ENCODE measurements at regions not wholly inside any gene's neighbourhood (a gene's known extent, or its start where the extent isn't known, plus 50 kb on each side); places are given as distances from the start of the nearest gene placed in this dataset.
"Not testable (repeated sequence)": the region's sequence is repeated elsewhere in the genome, so short reads cannot be mapped to it uniquely, and the experiment has no call there.

GRCh38 chr21:6569587-6570392 lies 3951.6 kb upstream of the TPTE start:
- not testable (repeated sequence) for H3K36me3 Mint-ChIP-seq (ENCODE audit: low read depth); H3K4me3 Mint-ChIP-seq; H2AFZ ChIP-seq; H3K27ac Mint-ChIP-seq; H3K9me2 ChIP-seq (ENCODE audit: insufficient read depth); DNase-seq (ENCODE audit: low spot score); H3K4me2 ChIP-seq; H3K27me3 Mint-ChIP-seq (ENCODE audit: insufficient read depth, low read depth, poor library complexity); H3K36me3 ChIP-seq (ENCODE audit: insufficient read depth); H3K4me1 ChIP-seq (ENCODE audit: insufficient read depth); H3K27me3 ChIP-seq (ENCODE audit: insufficient read depth); H3K4me1 Mint-ChIP-seq; H3F3A ChIP-seq (replicated peaks; ENCODE audit: low read depth); H3K9me3 Mint-ChIP-seq; H3K79me2 ChIP-seq (replicated peaks; ENCODE audit: insufficient read depth); H3K27ac ChIP-seq (ENCODE audit: low read depth); H4K20me1 ChIP-seq (replicated peaks; ENCODE audit: insufficient read depth); H3K4me3 ChIP-seq
- peak; percentile 30 for ATAC-seq

DNA sequence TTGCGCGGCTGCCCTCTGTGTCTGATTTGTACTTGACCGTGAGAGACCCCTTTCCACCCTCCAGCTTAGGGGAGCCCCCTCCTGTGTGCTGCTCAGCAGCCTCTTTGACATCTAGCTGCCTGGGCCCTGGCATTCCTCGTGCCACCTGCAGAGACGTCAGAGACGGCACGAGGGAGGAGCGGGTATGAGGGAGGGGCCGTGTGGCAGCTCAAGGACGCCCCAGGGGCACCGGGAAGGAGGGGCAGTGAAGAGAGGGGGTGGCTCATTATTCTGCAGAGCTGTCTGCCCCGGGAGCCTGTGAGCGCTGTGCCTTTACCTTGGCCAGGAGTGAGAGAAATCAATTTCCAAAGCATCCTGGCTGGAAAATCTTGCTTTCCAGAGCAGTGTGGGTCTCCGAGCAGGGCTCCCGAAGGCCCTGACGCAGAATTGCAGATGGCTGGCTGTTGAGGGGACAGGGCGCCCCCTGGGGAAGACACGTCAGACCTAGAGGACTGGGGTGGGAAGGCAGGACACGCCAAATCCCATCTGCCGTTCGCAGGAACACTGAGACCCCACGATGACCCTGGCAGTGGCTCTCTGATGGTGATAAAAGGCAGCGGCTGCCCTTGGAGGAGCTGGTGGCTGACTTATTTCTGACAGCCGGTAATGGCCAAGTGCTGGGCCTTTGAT lies 3950.5 kb upstream of the TPTE start:
- ATAC-seq = peak; percentile 56

GRCh38 chr21:6573576-6573975 lies 3947.8 kb upstream of the TPTE start:
- not testable (repeated sequence) for H3K36me3 Mint-ChIP-seq (ENCODE audit: low read depth); H3K4me1 Mint-ChIP-seq; H2AFZ ChIP-seq; H3F3A ChIP-seq (replicated peaks; ENCODE audit: low read depth); H3K4me1 ChIP-seq (ENCODE audit: insufficient read depth); H3K4me3 ChIP-seq; H3K9me2 ChIP-seq (ENCODE audit: insufficient read depth); H3K27ac Mint-ChIP-seq; H3K27me3 Mint-ChIP-seq (ENCODE audit: insufficient read depth, low read depth, poor library complexity); H3K27me3 ChIP-seq (ENCODE audit: insufficient read depth); ATAC-seq; H4K20me1 ChIP-seq (replicated peaks; ENCODE audit: insufficient read depth); DNase-seq (ENCODE audit: low spot score); H3K27ac ChIP-seq (ENCODE audit: low read depth); H3K79me2 ChIP-seq (replicated peaks; ENCODE audit: insufficient read depth); H3K4me3 Mint-ChIP-seq; H3K36me3 ChIP-seq (ENCODE audit: insufficient read depth); H3K9me3 Mint-ChIP-seq; H3K4me2 ChIP-seq

More for the DNA sequence above, 3950.5 kb upstream of the TPTE start:
- DNase-seq (ENCODE audit: low spot score); H3K4me3 Mint-ChIP-seq; H4K20me1 ChIP-seq (replicated peaks; ENCODE audit: insufficient read depth); H3K9me3 Mint-ChIP-seq; H3K4me1 ChIP-seq (ENCODE audit: insufficient read depth); H3K27me3 Mint-ChIP-seq (ENCODE audit: insufficient read depth, low read depth, poor library complexity); H3K79me2 ChIP-seq (replicated peaks; ENCODE audit: insufficient read depth); H3K4me1 Mint-ChIP-seq; H3K36me3 Mint-ChIP-seq (ENCODE audit: low read depth); H3K27ac Mint-ChIP-seq; H2AFZ ChIP-seq; H3K9me2 ChIP-seq (ENCODE audit: insufficient read depth); H3K36me3 ChIP-seq (ENCODE audit: insufficient read depth); H3F3A ChIP-seq (replicated peaks; ENCODE audit: low read depth); H3K27ac ChIP-seq (ENCODE audit: low read depth); H3K27me3 ChIP-seq (ENCODE audit: insufficient read depth); H3K4me2 ChIP-seq; H3K4me3 ChIP-seq: not testable (repeated sequence)

GRCh38 chr21:6579801-6580200 lies 3941.6 kb upstream of the TPTE start:
- not testable (repeated sequence) for H2AFZ ChIP-seq; H3K4me1 ChIP-seq (ENCODE audit: insufficient read depth); H3K9me3 Mint-ChIP-seq; H3K36me3 ChIP-seq (ENCODE audit: insufficient read depth); H3K79me2 ChIP-seq (replicated peaks; ENCODE audit: insufficient read depth); H3F3A ChIP-seq (replicated peaks; ENCODE audit: low read depth); DNase-seq (ENCODE audit: low spot score); H3K4me3 Mint-ChIP-seq; H3K27ac Mint-ChIP-seq; H3K36me3 Mint-ChIP-seq (ENCODE audit: low read depth); ATAC-seq; H3K27me3 ChIP-seq (ENCODE audit: insufficient read depth); H3K4me2 ChIP-seq; H3K9me2 ChIP-seq (ENCODE audit: insufficient read depth); H3K4me1 Mint-ChIP-seq; H3K27ac ChIP-seq (ENCODE audit: low read depth); H3K4me3 ChIP-seq; H3K27me3 Mint-ChIP-seq (ENCODE audit: insufficient read depth, low read depth, poor library complexity); H4K20me1 ChIP-seq (replicated peaks; ENCODE audit: insufficient read depth)

Measured in GM23338 (cell line).